Spinal cord (tissue), 9 donors: ENCODE measurements at regions not wholly inside any gene's neighbourhood (a gene's known extent, or its start where the extent isn't known, plus 50 kb on each side); places are given as distances from the start of the nearest gene placed in this dataset.
"Not testable (repeated sequence)": the region's sequence is repeated elsewhere in the genome, so short reads cannot be mapped to it uniquely, and the experiment has no call there.

Source experiments
- DNase-seq, 6 donors: peaks; one replicate each; pipeline versions ENCODE4 v3.0.0 to v3.0.0-alpha.2; 2013 to 2015; ENCODE audit warnings: low spot score in 6 of 6, low read depth in 4 of 6
- H3K27ac ChIP-seq: one replicate; pipeline ENCODE4 v1.5.1; 2013; ENCODE audit warnings: low read depth, low read length, control low read depth
- H3K27me3 ChIP-seq: one replicate; pipeline ENCODE4 v1.6.1; 2013; ENCODE audit warnings: low read length; ENCODE audit not compliant: control insufficient read depth, insufficient read depth
- H3K36me3 ChIP-seq: one replicate; pipeline ENCODE4 v1.6.1; 2013; ENCODE audit warnings: low read length; ENCODE audit not compliant: control insufficient read depth, insufficient read depth
- H3K4me1 ChIP-seq: one replicate; pipeline ENCODE4 v1.6.1; 2013; ENCODE audit warnings: low read length; ENCODE audit not compliant: control insufficient read depth, insufficient read depth
- H3K4me3 ChIP-seq: one replicate; pipeline ENCODE4 v1.5.1; 2013; ENCODE audit warnings: low read depth, low read length, control low read depth
- H3K9me3 ChIP-seq: one replicate; pipeline ENCODE4 v1.6.1; 2013; ENCODE audit warnings: low read length; ENCODE audit not compliant: control insufficient read depth, insufficient read depth
- WGBS: methylation state at CpG from one replicate; pipeline ENCODE4 v1.1.5; 2013; ENCODE audit warnings: missing lambda C conversion rate; ENCODE audit not compliant: insufficient coverage; 5-methylcytosine and 5-hydroxymethylcytosine counted together
- donor health status: healthy.

DNA sequence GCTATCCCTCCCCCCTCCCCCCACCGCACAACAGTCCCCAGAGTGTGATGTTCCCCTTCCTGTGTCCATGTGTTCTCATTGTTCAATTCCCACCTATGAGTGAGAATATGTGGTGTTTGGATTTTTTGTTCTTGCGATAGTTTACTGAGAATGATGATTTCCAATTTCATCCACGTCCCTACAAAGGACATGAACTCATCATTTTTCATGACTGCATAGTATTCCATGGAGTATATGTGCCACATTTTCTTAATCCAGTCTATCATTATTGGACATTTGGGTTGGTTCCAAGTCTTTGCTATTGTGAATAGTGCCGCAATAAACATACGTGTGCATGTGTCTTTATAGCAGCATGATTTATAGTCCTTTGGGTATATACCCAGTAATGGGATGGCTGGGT is 342.0 kb upstream of the KIAA1217 start:
- not testable (repeated sequence) for H3K36me3 ChIP-seq, H3K4me3 ChIP-seq, DNase-seq, H3K9me3 ChIP-seq, H3K4me1 ChIP-seq, H3K27ac ChIP-seq, H3K27me3 ChIP-seq
- no CpG with 5 or more reads among the region's 5 CpGs for WGBS

- no peak overlapping the region for H3K27ac ChIP-seq
- no peaks in the 10 kb centered on the region for H3K36me3 ChIP-seq
- 71% methylated on average over 2 of the region's 2 CpGs for WGBS
- no peak overlapping the region for H3K4me3 ChIP-seq
- no peaks in the 10 kb centered on the region for H3K9me3 ChIP-seq
- DNase-seq = peak in 1 of 6 donors; percentile 14
- no peaks in the 10 kb centered on the region for H3K4me1 ChIP-seq
- H3K27me3 ChIP-seq = no peaks in the 10 kb centered on the region
Observed at GRCh38 chr10:23868121-23868520, 340.8 kb upstream of the KIAA1217 start.

- WGBS = no CpG with 5 or more reads among the region's 7 CpGs
- Histone ChIP-seq H3K9me3 (no peaks in the 10 kb centered on the region), H3K27ac (no peak overlapping the region), H3K4me1 (no peaks in the 10 kb centered on the region), H3K4me3 (no peak overlapping the region), H3K36me3 (no peaks in the 10 kb centered on the region), H3K27me3 (no peaks in the 10 kb centered on the region)
- no peak for DNase-seq
Observed at GRCh38 chr10:23869548-23869947, 339.4 kb upstream of the KIAA1217 start.

GRCh38 chr10:23869996-23870395 is 338.9 kb upstream of the KIAA1217 start:
- no peak overlapping the region for H3K27ac ChIP-seq
- H3K9me3 ChIP-seq = no peaks in the 10 kb centered on the region
- no peak overlapping the region for H3K4me3 ChIP-seq
- no peaks in the 10 kb centered on the region for H3K4me1 ChIP-seq
- no peaks in the 10 kb centered on the region for H3K27me3 ChIP-seq
- 67% methylated on average over 3 of the region's 3 CpGs for WGBS
- DNase-seq = no peak
- no peaks in the 10 kb centered on the region for H3K36me3 ChIP-seq

- Histone ChIP-seq H3K27ac (no peak overlapping the region), H3K4me3 (no peak overlapping the region), H3K36me3 (no peaks in the 10 kb centered on the region), H3K4me1 (no peaks in the 10 kb centered on the region), H3K27me3 (no peaks in the 10 kb centered on the region), H3K9me3 (no peaks in the 10 kb centered on the region)
- DNase-seq = no peak
- WGBS = no CpG with 5 or more reads among the region's 2 CpGs
Observed at GRCh38 chr10:23870651-23871610, 338.0 kb upstream of the KIAA1217 start.

GRCh38 chr10:23872290-23872689 is 336.6 kb upstream of the KIAA1217 start:
- Histone ChIP-seq H3K27ac (no peak overlapping the region), H3K4me1 (no peaks in the 10 kb centered on the region), H3K27me3 (no peaks in the 10 kb centered on the region), H3K9me3 (no peaks in the 10 kb centered on the region), H3K4me3 (no peak overlapping the region), H3K36me3 (no peaks in the 10 kb centered on the region)
- WGBS = no CpG with 5 or more reads among the region's 2 CpGs
- DNase-seq = peak in 2 of 6 donors; percentile 18 to 88

DNA sequence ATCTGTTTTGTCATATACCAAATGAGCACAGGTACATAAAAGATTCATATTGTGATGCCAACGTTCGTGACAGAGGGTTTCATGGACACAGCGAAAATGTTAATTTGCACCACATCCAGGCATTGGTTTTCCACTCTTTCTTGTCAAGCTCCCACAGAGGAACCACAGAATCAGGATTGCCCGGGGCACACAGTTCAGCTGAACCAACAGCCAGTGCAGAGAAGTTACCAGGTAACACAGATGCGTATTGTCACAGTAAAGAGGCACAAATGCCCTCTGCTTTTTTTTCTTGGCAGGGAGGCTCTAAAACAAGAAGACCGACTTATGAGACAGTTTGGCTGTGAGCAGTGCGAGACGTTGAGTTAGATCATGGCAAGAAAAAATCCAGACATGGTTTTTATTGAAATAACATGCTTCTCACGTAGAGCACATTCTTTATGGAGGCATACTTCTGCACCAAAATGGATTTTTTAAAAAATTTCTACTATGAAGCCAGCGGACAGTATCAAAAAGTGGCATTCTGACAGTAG is 331.1 kb upstream of the KIAA1217 start:
- no peaks in the 10 kb centered on the region for H3K4me1 ChIP-seq
- DNase-seq = peak in 2 of 6 donors; percentile 57 to 60
- H3K4me3 ChIP-seq = no peak overlapping the region
- H3K36me3 ChIP-seq = no peaks in the 10 kb centered on the region
- 78% methylated on average over 6 of the region's 10 CpGs for WGBS
- H3K9me3 ChIP-seq = no peaks in the 10 kb centered on the region
- H3K27me3 ChIP-seq = no peaks in the 10 kb centered on the region
- no peak overlapping the region for H3K27ac ChIP-seq

DNA sequence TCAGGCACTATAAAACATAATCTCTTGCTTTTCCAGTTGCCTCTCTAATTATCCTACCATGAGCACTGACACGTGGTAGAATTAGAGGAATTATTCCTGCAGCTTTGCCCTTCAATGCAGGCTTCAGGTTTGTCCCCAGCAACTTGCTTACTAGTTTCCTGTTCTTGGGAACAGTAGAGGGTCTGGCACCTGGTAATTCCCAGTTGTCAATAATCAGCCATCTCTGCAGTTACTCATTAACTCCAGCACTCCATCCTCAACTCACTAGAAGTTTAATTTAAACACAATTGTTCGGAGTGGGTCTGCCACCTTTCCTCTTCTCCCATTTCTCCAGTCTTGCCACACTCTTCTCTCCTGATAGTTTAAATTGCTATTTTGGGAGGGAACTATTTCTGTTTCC is 324.3 kb upstream of the KIAA1217 start:
- Histone ChIP-seq H3K4me3 (no peak overlapping the region), H3K27ac (no peak overlapping the region), H3K36me3 (no peaks in the 10 kb centered on the region), H3K4me1 (no peaks in the 10 kb centered on the region), H3K9me3 (no peaks in the 10 kb centered on the region), H3K27me3 (no peaks in the 10 kb centered on the region)
- DNase-seq = no peak
- no CpG with 5 or more reads among the region's 2 CpGs for WGBS

GRCh38 chr10:23885853-23886252 is 323.1 kb upstream of the KIAA1217 start:
- DNase-seq = no peak
- H3K4me1 ChIP-seq = no peaks in the 10 kb centered on the region
- no peak overlapping the region for H3K27ac ChIP-seq
- no peaks in the 10 kb centered on the region for H3K36me3 ChIP-seq
- 82% methylated on average over 5 of the region's 5 CpGs for WGBS
- no peak overlapping the region for H3K4me3 ChIP-seq
- H3K9me3 ChIP-seq = no peaks in the 10 kb centered on the region
- H3K27me3 ChIP-seq = no peaks in the 10 kb centered on the region

DNA sequence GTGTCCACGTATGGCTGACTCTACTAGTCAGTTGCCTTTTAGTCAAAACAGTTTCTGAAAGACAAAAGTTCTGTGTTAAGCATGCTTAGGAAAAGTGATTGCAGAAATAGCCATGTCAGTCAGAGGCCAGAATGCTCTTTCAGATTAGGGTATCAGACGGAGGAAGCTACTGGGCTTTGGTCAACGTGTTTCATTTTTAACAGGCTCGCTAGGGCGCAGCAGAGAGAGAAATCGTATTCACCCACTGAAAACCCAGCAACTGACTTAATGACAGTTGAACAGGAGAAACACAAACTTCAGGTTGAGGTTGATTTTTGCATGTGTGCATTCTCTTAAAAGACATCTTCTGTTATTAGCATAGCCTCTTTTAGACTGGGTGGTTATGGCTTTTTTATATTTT is 322.6 kb upstream of the KIAA1217 start:
- Histone ChIP-seq H3K4me1 (no peaks in the 10 kb centered on the region), H3K27me3 (no peaks in the 10 kb centered on the region), H3K4me3 (no peak overlapping the region), H3K36me3 (no peaks in the 10 kb centered on the region), H3K27ac (no peak overlapping the region), H3K9me3 (no peaks in the 10 kb centered on the region)
- WGBS = 59% methylated on average over 5 of the region's 6 CpGs
- peak in 1 of 6 donors; percentile 19 for DNase-seq
